ENCODE measurements at regions not wholly inside any gene's neighbourhood (a gene's known extent, or its start where the extent isn't known, plus 50 kb on each side); places are given as distances from the start of the nearest gene placed in this dataset.

DNA sequence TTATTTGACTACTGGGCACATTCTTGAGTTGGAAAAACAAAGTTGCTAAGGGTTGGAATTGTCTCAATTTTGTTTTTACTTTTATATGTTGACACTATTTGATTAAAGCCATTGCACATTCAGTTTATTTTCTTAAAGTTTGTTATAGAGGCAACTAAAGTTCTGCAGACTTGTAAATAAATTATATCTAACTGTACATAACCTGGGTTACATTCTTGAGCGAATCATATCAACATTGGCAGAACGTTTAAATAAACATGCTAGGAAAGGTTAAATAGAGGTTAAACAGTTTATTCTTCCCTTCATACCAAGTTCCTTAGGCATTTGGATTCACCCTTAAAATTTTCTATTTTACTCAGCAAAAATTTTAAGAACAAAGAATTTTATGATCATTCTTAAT lies 74.5 kb downstream of the UCHL1 start:
- Mint-ChIP-seq H3K36me3 (no peaks in the 10 kb centered on the region), H3K4me3 (no peak overlapping the region), H3K27me3 (peaks cover 0 to 27% (median 12%) of the 10 kb centered on the region in 5 donors), H3K9me3 (peaks cover 0 to 10% (median 4%) of the 10 kb centered on the region in 9 donors), H3K27ac (no peak overlapping the region), H3K4me1 (no peaks in the 10 kb centered on the region)
- DNase-seq (no peak), ATAC-seq (no peak)
- POLR2A ChIA-PET = no interaction called here

DNA sequence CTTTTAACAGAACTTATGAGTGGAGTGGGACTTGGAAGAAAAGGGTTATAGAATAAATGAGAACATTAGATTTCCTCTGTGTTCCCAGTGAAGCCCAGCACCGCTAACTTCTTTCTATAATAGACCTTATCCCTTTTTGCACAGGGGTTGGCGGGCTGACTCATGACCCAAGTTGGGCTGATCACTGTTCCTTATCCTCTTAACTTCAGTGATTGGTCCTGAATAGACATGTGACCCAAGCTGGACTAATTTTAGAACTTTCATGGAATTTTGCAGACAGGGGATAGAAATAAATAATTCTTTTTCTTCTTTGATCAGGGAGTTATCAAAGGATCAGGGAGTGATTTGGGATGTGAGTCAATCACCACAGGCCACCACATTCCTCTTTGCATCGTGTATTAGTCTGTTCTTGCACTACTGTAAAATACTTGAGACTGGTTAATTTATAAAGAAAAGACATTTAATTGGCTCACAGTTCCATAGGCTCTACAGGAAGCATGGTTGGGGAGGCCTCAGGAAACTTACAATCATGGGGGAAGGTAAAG lies 75.9 kb downstream of the UCHL1 start:
- H3K4me1 Mint-ChIP-seq = no peaks in the 10 kb centered on the region
- H3K36me3 Mint-ChIP-seq = no peaks in the 10 kb centered on the region
- H3K27ac Mint-ChIP-seq = no peak overlapping the region
- ATAC-seq (no peak), DNase-seq (no peak)
- H3K4me3 Mint-ChIP-seq = no peak overlapping the region
- peaks cover 0 to 23% (median 12%) of the 10 kb centered on the region in 5 donors for H3K27me3 Mint-ChIP-seq
- POLR2A ChIA-PET = no interaction called here
- peaks cover 0 to 10% (median 4%) of the 10 kb centered on the region in 9 donors for H3K9me3 Mint-ChIP-seq

DNA sequence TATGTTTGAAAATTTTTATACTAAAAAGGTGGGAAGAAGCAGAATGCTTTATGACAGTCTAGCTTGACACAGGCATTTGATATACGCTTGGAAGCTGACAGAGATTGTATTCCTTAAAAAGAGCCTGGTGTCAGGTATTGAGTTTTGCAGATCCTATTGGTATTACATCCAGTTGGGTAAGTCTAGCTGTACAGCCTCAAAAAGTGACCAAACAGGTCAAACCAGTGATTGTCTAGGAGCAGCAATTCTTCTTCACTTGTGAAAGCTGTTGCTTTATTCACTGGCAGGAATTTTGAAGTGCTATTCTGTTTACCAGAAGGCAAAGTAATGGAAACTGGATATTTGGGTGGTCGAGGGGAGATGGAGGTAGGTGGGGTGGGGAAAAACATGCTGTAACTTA lies 77.5 kb downstream of the UCHL1 start:
- ATAC-seq (no peak), DNase-seq (no peak)
- Mint-ChIP-seq H3K4me3 (no peak overlapping the region), H3K36me3 (no peaks in the 10 kb centered on the region), H3K9me3 (peaks cover 0 to 10% (median 3%) of the 10 kb centered on the region in 9 donors), H3K27me3 (peaks cover 0 to 18% (median 4%) of the 10 kb centered on the region in 5 donors), H3K27ac (no peak overlapping the region), H3K4me1 (no peaks in the 10 kb centered on the region)
- POLR2A ChIA-PET = no interaction called here

DNA sequence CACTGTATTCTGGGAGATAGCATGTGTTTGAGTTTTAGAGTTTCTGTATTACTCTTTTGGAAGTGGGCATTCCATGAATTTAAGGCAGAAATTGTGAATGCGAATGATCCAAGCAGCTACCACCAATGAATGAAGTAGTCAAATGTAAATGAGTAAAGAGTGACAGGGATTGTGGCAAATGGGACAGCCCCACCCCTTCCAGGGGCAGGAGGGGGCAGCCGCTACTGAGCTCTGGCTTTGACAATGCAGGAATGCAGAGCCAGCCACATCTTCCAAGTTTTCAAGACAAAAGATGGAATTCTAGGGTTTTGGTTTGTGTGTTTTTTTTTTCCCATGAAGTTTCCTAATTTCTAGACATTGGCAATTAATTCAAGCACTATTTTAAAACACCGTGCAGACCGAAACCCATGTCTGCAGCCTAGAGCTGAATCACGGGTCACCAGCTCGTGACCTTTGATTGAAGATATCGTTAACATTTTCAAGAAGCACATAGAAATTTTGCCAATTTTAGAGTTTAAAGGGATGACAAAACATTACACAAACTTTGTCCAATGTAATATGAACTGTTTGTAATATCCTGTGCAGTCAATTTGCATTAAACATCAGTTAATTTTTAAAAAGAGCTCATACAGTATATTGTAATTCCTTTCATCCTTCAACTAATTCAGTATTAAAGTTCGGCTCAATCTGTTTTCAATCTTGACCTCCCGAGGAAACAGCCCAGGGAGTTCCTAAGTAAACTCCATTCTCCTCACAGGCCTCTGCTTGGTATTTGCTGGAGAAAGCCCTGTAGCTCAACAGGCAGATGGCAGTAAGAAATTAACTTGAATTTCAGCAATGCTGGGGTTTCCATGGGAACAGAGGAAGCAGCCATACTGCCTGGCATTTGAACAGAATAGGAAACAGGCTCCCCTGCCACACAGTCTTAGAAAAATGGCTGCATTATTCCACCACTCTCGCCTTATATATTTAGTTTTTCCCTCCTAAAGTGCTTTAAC lies 83.4 kb downstream of the UCHL1 start:
- Mint-ChIP-seq H3K4me1 (no peaks in the 10 kb centered on the region), H3K27me3 (peaks cover 0 to 8% (median 6%) of the 10 kb centered on the region in 5 donors), H3K9me3 (peaks cover 0 to 16% (median 7%) of the 10 kb centered on the region in 9 donors), H3K36me3 (peaks cover 0 to 6% (median 0%) of the 10 kb centered on the region in 3 donors), H3K4me3 (no peak overlapping the region), H3K27ac (no peak overlapping the region)
- DNase-seq = no peak
- POLR2A ChIA-PET = no interaction called here
- no peak for ATAC-seq

DNA sequence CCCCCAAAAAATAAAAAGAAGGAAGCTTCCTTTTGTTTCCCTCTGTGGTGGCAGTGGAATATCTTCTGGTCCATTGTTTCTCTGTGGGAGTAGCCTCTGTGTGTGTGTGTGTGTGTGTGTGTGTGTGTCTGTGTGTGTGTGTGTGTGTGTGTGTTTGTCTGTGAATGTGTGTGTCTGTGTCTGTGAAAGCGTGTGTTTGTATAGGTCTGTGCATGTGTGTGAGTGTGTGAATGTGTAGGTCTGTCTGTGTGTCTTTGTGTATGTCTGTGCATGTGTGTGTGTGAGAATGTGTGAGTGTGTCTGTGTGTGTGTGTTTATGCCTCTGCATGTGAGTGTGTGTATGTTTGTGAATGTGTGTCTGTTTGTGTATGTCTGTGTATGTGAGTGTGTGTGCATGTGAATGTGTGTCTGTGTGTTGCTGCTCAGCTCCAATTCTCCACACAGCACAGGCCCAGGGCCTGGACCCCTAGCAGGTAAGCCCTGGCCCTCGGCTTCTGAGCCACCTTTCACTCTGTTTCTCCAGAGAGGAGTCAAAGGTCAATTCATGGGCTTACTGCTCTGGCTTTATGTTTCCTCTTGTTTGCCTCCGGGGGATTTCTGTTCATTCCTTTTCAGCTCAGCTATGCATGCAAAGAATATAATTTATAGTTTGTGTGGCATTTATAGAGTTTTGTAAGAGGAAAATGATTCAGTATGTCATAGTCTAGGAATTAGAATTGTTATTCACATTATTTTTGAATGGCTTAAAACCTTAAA lies 89.8 kb downstream of the UCHL1 start:
- Mint-ChIP-seq H3K27me3 (peaks cover 0 to 18% (median 11%) of the 10 kb centered on the region in 5 donors), H3K4me1 (no peaks in the 10 kb centered on the region), H3K36me3 (peaks cover 0 to 10% (median 0%) of the 10 kb centered on the region in 3 donors), H3K4me3 (no peak overlapping the region), H3K9me3 (peaks cover 0 to 13% (median 9%) of the 10 kb centered on the region in 9 donors), H3K27ac (no peak overlapping the region)
- POLR2A ChIA-PET = no interaction called here
- DNase-seq (no peak), ATAC-seq (no peak)

DNA sequence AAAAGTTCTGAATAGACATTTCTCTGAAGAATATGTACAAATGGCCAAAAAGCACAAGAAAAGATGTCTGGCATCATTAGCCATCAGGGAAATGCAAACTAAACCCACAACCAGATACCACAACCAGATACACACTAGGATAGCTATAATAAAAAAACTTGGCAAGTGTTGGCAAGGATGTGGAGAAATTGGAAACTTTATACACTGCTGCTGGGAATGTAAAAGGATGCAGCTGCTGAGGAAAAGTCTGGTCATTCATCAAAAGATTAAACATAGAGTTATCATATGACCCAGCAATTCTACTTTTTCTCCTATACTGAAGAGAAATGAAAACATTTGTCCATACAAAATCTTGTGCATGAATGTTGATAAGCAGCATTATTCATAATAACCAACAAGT lies 92.3 kb downstream of the UCHL1 start:
- no peak overlapping the region for H3K27ac Mint-ChIP-seq

DNA sequence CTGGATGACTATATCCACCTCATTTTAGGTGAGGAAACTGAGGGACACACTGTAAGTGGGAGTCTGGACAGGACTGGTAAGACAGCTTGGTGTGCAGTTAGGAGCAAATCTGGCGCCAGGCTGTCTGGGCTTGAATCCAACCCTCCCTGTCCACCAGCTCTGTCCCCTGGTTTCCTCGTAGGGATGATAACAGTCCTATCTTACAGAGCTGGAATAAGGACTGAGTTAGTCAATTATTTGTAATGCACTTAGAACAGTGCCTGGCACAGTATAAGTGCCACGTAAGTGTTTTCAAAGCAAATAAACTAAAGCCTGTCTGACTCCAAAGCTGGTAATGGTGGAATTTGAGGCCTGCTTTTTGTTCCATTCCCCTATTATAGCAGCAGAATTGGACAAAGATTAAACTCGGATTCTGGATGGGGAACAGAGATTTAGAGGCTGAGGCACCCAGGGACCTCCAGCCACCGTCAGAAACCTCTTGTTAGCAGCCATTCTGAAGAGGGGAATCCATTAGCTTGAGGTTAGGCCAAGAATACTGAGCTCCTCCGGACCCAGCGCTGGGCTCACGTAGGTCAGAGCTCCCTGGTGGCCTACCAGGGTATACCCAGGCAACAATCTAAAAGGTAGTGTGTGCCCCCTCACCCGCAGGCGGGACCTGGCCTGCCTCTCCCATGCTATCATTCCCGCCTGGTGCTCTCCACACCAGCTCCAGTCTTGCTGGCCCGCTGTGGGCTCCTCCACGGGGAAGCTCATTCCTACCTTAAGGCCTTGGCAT lies 102.1 kb downstream of the UCHL1 start:
- Mint-ChIP-seq H3K4me1 (peaks cover 0 to 2% (median under 1%) of the 10 kb centered on the region in 4 donors), H3K9me3 (peaks cover 0 to 26% (median 6%) of the 10 kb centered on the region in 9 donors), H3K36me3 (no peaks in the 10 kb centered on the region), H3K27me3 (peaks cover 28 to 63% (median 39%) of the 10 kb centered on the region in 5 donors), H3K4me3 (no peak overlapping the region), H3K27ac (no peak overlapping the region)
- DNase-seq = no peak
- POLR2A ChIA-PET = no interaction called here
- ATAC-seq = no peak

More for the DNA sequence above, 92.3 kb downstream of the UCHL1 start:
- H3K36me3 Mint-ChIP-seq = peaks cover 0 to 4% (median 0%) of the 10 kb centered on the region in 3 donors
- no peak overlapping the region for H3K4me3 Mint-ChIP-seq
- peaks cover 0 to 24% (median 7%) of the 10 kb centered on the region in 5 donors for H3K27me3 Mint-ChIP-seq
- ATAC-seq (no peak), DNase-seq (no peak)
- H3K4me1 Mint-ChIP-seq = no peaks in the 10 kb centered on the region
- POLR2A ChIA-PET = no interaction called here
- peaks cover 0 to 26% (median 9%) of the 10 kb centered on the region in 9 donors for H3K9me3 Mint-ChIP-seq

DNA sequence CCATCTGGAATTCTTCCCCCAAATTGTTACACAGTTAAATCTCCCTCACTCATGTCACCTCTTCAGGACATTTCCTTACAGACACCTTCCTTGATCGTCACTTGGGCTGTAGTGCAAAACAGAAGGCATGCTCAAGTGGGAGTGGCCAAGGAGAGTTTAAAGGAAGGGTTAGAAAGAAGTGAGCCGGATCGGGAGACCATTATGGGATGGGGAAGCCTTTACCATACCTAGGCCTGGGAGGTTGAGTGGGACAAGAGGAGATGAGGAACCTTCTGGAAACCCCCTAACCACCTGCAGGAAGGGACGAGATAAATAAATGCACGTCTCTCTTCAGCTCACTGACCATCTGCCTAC lies 102.7 kb downstream of the UCHL1 start:
- peaks cover 0 to 20% (median 2%) of the 10 kb centered on the region in 9 donors for H3K9me3 Mint-ChIP-seq
- H3K27me3 Mint-ChIP-seq = peaks cover 31 to 65% (median 39%) of the 10 kb centered on the region in 5 donors
- H3K4me3 Mint-ChIP-seq = peak overlapping the region in 1 of 10 donors; percentile 2
- H3K27ac Mint-ChIP-seq = no peak overlapping the region
- no peaks in the 10 kb centered on the region for H3K36me3 Mint-ChIP-seq
- DNase-seq = no peak
- H3K4me1 Mint-ChIP-seq = peaks cover 0 to 2% (median under 1%) of the 10 kb centered on the region in 4 donors
- POLR2A ChIA-PET = no interaction called here
- no peak for ATAC-seq

DNA sequence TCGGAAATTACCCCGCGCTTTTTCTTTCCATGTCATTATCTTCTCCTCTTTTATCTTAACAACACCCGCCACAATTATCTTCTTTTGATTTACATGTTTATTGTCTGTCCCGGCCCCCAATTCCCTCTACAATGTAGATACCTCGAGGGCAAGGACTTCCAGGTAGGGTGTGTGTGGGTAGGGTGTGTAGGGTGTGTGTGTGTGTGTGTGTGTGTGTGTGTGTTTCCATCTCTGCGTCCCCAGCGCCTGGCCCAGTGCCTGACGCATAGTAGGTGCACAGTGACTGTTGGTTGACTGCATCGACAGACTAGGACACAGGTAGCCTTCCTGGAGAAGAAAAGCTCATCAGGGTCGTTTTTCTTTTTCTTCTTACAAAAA lies 103.1 kb downstream of the UCHL1 start:
- DNase-seq = no peak
- H3K27ac Mint-ChIP-seq = no peak overlapping the region
- POLR2A ChIA-PET = no interaction called here
- peaks cover 0 to 2% (median under 1%) of the 10 kb centered on the region in 4 donors for H3K4me1 Mint-ChIP-seq
- H3K4me3 Mint-ChIP-seq = peak overlapping the region in 1 of 10 donors; percentile 2
- peaks cover 33 to 70% (median 41%) of the 10 kb centered on the region in 5 donors for H3K27me3 Mint-ChIP-seq
- peaks cover 0 to 16% (median 2%) of the 10 kb centered on the region in 9 donors for H3K9me3 Mint-ChIP-seq
- no peak for ATAC-seq
- no peaks in the 10 kb centered on the region for H3K36me3 Mint-ChIP-seq

DNA sequence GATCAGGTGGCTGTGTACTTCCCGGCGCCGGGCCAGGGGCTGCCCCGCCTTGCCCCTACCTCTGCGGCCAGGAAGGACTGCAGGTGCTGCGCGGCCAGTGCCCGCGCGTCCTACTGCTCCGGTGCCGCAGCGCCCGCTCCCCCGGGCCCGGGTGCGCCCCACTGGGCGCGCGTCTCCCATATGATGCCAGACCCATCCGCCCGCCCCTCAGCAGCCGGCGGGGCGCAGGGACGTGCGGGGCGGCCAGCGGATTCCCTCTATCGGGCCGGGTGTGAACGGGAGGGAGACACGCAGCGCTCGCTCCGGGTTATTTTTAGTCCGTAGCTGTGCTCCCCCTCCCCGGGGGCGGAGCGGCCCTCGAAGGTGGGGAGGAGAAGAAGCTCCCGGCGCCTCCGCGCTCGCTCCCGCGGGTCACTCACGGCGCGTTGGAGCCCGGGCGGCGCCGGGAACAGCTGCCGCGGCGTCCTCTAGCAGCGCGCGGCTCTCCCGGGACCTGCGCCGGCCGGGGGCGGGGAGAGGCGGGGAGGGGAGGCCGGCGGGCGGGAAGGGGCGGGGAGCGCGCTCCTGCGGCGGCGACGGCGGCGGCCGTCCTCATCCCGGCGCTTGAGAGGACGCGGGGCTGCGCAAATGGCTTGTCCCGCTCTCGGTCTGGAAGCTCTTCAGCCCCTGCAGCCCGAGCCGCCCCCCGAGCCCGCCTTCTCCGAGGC lies 103.6 kb downstream of the UCHL1 start:
- Mint-ChIP-seq H3K9me3 (peaks cover 0 to 16% (median 0%) of the 10 kb centered on the region in 9 donors), H3K4me3 (no peak overlapping the region), H3K27me3 (peaks cover 34 to 75% (median 44%) of the 10 kb centered on the region in 5 donors), H3K27ac (no peak overlapping the region), H3K36me3 (no peaks in the 10 kb centered on the region), H3K4me1 (peaks cover 0 to 2% (median under 1%) of the 10 kb centered on the region in 4 donors)
- ATAC-seq = no peak
- POLR2A ChIA-PET = no interaction called here
- no peak for DNase-seq

DNA sequence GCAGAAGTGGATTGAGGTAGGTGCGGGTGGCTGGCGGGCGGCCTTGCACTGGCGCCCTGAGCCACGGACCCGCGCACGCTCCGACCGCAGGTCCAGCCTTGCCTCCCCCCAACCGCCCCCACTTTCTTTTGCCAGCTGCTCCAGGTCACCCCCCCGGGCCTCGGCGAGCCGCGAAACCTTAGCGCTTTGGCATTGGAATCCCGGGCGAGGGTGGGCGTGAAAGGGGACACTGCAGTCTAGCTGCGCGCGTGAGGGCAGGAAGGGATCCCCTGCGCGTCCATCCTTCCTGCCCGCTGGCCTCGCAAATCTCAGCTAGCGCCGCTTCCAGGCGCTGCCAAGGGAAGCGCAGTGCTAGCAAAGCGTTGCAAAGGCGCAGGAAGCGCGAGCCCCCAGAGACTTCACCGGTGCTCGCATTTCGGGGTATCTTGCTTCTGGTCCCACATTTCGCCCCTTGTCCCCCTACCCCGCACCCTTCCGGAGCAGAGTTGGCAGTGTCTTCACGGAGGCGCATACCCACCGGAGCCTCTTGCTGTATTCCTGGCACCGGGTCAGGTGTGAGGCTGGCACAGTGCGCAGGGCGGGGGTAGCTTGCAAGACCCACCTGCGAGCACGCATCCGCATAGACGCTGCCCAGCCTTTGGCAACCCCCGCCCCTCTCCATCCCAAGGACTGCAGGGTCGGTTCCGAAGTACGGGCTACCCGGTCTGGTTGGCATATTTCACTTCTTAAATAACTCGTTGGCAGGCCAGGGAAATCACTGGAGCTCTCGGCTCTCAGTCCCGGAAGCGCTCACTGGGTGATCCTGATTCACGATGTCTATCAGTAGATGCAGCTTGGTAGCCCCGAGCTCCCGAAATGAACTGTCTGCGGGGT lies 104.4 kb downstream of the UCHL1 start:
- H3K9me3 Mint-ChIP-seq = peaks cover 0 to 16% (median 0%) of the 10 kb centered on the region in 9 donors
- H3K27me3 Mint-ChIP-seq = peaks cover 34 to 83% (median 48%) of the 10 kb centered on the region in 5 donors
- no peak overlapping the region for H3K27ac Mint-ChIP-seq
- no peaks in the 10 kb centered on the region for H3K36me3 Mint-ChIP-seq
- peaks cover 0 to 2% (median under 1%) of the 10 kb centered on the region in 4 donors for H3K4me1 Mint-ChIP-seq
- POLR2A ChIA-PET = no interaction called here
- peak overlapping the region in 4 of 10 donors; percentile 22 to 48 (median 27) for H3K4me3 Mint-ChIP-seq
- ATAC-seq (no peak), DNase-seq (no peak)
